A673 (cell line): ENCODE measurements at regions not wholly inside any gene's neighbourhood (a gene's known extent, or its start where the extent isn't known, plus 50 kb on each side); places are given as distances from the start of the nearest gene placed in this dataset.

Experiments
- CTCF ChIP-seq: fragments of 300-800, 200-600 bp; sonication (generic); conservative IDR thresholded peaks from 2 replicates; pipeline ENCODE4 v1.5.1; 2017; ENCODE audit warnings: low read depth, mild to moderate bottlenecking, antibody characterized with exemption, low read length, moderate library complexity, mixed read lengths
- EZH2 ChIP-seq: fragments of 200-600 bp; sonication (generic); IDR thresholded peaks from 2 replicates; pipeline ENCODE4 v1.6.1; 2017; ENCODE audit warnings: borderline replicate concordance, low read depth, mild to moderate bottlenecking, mixed read lengths, antibody characterized with exemption, low read length; ENCODE audit not compliant: poor library complexity, severe bottlenecking

GRCh38 chr12:41930866-41931437 is 213.7 kb downstream of the GXYLT1 start:
- TF ChIP-seq CTCF (no peak), EZH2 (no peak)
